ENCODE measurements at regions not wholly inside any gene's neighbourhood (a gene's known extent, or its start where the extent isn't known, plus 50 kb on each side); places are given as distances from the start of the nearest gene placed in this dataset.

DNA sequence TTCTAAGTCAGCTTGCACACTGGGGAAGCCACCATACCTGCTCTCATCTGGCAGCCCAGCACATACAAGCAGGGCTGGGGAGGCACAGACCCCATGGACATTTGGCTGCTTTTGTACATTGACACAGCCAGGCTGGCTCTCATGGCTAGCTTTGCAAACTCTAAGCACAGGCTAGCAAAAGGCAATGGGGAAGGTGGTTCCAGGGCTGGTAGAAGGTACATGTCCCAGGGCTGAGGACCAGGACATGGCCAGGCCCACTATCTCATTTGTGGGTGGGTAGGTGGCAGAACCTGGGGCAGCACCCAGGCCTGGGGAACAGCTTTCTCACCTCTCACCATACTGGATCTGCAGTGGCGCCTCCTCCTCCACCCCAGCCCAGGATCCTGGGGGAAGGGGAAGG lies 90.9 kb downstream of the HS1BP3 start:
- no peak for DNase-seq (ENCODE audit: low read depth)

DNA sequence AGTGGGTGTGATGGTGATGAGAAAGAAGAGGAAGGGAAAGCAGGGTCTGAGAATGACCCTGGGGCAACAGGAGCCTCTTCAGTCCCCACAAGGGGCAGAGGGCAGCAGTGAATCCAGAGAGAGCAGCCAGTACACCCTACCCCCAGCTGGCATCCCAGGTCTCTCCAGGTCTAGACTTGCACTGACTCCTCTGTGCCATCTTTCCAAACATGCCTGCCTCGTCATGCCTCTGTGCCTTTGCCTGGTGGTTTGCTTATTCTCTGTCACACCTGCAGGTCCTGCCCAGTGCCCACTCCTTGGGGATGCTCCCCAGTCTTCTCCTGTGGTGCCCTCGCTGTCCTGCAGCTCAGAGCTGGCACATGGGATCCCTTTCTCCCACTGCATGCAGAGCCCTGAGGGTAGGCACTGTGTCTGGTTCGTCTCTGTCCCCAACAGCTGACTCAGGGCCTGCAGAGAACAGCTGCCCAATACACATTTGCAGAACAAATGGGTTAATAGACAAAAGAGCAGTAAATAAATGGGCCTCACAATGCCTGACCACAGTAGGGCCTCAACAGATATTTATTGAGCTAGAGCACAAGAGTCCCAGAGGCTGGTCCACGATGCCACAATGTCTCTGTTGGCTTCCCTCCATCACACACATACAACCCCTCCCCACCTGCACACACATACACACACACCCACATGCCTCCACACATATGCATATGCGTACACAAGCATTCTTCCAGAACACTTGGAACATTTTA lies 89.8 kb downstream of the HS1BP3 start:
- no peak for DNase-seq (ENCODE audit: low read depth)

DNA sequence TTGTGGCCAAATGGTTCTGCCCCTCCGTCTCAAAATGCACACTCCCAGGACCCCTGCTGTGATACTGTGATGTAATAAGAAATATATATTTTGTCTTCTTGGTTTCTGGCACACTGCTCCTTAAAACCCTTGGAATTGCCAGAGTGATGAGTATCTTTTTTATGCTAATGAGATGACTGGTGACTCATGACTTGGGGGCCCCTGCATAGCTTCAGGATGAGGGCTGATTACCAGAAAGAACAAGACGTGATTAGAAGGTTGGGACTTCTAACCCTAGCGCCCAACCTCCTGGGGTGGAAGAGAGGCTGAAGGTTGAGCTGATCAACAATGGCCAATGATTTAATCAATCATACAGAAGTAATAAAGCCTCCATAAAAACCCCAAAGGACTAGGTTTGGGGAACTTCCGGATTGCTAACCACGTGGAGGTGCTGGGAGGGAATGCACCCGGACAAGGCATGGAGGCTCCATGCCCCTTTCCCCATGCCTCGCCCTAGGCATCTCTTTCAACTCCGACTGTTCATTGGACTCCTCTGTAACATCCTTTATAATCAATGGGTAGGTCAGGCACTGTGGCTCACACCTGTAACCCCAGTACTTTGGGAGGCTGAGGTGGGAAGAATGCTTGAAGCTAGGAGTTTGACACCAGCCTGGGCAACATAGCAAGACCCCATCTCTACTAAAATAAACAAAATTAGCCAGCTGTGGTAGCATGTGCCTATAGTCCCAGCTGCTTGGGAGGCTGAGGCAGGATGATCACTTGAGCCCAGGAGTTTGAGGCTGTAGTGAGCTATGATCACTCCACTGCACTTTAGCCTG lies 89.1 kb downstream of the HS1BP3 start:
- peak; percentile 60 for DNase-seq (ENCODE audit: low read depth)

DNA sequence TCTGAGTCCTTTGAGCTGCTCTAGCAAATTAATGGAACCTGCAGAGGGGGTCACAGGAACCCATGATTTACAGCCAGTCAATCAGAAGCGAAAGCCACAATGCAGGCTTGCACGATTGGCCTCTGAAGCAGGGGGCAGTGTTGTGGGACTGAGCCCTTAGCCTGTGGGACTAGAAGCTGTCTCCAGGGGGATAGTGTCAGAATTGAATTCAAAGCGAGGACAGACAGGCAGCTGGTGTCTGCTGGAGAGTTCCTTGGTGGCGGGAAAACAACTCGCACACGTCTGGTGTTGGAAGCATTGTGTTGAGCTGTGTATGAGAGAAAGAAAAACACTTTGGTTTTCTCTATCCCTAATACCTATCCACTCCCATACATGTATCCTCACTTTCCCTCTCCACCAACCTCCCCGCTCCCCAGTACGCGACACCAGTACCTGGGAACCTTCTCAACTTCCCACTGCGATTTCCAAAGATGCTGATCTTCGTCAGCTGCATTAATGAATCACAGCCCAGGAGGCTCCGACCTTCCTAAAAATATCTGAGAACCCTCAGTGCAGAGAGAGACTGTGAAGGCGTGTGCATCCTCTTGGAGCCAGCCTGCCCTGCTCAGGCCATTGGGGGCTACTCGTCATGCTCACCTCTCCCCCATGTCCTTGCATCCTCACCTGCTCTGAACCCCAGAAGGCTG lies 88.2 kb downstream of the HS1BP3 start:
- DNase-seq (ENCODE audit: low read depth): no peak

DNA sequence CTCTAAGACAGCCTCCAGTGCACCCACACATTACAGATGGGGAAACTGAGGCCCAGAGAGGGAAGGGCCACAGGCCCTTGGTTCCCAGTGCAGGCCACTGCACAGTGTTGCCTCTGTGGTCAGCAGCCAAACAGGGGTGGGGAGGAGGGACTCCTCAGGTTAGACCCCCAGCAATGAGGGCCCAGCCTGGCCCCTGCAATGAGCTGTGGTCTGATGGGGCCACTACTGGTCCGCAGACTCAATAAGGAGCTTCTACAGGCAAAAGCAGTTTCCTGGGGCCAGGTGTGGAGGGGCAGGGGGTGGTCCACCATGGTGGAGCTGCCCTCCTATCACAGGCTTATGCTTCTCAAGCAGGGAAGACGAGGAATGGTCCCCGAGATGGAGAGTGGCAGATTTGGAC lies 87.6 kb downstream of the HS1BP3 start:
- no peak for DNase-seq (ENCODE audit: low read depth)

DNA sequence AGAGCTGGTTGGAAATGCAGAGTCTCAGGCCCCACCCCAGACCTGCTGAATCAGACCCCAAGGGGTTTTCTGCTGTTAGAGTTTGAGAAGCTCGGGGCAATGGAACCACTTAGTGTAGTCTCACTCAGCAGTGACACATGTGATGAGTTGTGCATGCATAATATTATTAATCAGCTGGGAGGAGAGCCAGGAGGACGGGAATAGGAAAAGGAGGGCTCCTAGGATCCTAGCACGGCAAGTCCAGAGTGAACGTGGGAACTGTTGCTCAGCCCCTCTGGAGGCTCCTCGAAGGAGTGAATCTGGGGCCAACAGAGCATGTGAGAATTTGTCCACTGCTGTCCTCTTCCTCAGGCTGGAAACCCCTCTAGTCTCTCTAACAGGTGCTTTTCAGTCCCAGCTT lies 87.1 kb downstream of the HS1BP3 start:
- no peak for DNase-seq (ENCODE audit: low read depth)

DNA sequence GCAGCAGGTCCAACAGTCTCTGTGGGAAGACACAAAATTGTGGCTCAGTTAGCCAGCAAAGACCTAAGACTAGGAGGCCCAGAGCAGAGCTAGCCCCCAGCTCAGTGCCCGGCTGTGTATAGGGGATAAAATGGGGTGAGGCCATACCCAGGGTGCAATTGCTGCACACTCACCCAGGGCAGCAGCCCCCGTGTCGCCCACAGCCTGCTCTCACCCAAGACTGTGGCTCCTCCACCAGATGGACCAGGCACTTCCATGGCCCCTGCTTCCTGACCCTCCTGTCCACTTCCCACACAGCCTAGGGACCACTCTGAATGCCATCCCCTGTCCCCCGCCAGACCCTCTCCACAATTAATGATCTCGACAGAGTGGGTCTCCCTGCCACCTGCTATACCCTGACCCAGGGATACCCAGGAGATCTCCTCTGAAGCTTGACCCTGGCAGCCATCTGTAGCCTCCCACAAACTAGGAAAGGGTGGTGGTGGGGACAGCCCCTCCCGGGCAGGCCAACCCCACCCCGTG lies 85.7 kb downstream of the HS1BP3 start:
- no peak for DNase-seq (ENCODE audit: low read depth)

DNA sequence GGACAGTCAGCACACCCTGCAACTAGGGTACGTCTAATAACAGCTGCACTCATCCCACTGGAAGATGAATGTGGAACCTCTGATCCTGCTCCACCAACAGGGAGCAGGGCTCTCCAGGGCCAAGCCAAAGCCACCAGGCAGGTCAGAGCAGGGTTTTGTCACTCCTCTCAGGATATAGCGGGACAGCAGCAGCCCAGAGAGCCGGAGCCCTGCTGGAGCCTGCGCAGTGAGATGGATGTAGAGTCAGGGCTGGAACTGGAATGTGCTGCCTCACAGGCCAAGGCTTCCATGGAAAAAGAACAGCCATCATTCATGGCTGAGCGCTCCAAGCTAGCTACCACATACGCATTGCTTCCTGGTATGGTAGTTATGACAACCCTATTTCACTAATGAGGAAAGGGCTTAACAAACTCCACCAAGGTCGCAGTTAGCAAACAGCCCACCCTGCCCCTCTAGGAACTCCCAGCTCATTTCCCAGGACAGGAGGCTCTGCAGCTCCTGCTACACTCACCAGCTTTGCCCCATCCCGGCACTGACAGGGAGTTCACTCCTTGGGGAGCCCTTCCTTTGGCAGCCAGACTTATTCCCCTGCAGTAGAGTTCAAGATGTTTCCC lies 85.2 kb downstream of the HS1BP3 start:
- DNase-seq (ENCODE audit: low read depth): no peak

DNA sequence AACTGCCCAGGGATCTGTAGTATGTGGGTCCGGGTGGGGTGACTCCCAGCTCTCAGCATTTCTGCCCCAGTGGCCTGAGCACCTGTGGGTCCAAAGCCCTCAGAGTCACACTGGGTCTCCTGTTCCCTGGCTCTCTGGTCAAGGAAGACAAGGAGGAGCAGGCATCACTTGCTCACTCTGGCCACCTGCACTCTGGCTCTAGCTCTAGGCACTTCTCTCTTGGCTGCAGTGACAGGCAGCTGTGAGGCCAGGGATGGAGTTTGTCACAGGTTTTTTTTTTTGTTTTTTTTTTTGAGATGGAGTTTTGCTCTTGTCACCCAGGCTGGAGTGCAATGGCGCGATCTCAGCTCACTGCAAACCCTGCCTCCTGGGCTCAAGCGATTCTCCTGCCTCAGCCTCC lies 84.6 kb downstream of the HS1BP3 start:
- DNase-seq (ENCODE audit: low read depth): no peak

DNA sequence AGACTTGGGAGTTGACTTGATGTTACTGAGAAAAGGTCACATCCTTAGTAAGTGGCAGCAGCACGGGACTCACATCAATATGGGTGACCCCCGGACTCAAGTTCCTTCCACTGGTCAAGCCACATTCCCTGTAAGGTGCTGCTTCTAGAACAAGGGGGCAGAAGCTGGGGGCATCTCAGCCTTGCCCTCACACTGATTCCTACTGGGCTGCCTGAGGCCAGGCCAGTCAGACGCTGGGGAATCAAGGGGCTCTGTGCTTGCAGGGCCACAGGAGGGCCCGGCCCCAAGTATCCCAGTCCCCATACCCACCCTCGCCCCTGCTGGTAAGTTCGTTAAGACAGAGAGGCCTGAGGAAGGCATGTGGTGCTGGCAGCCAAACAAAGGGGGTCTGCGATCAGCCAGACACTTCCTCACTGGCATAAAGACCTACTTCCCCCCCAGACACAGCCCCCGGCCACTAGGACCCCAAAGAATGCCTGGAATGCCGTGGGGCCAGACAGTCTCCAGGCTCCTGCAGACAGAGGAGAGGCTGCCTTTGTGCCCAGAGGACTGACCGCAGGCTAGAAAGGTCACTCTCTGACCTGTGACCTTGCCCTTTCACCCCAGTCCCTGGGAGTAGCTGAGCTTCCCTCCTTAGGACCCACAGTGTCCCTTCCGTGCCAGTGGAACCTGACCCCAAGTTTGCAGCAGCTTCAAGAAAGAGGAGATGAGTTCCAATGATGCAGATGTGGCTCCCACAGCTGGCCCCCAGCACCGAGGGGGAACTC lies 83.6 kb downstream of the HS1BP3 start:
- DNase-seq (ENCODE audit: low read depth): no peak

All from non-pigmented ciliary epithelial cell (primary cell).